ENCODE measurements at regions not wholly inside any gene's neighbourhood (a gene's known extent, or its start where the extent isn't known, plus 50 kb on each side); places are given as distances from the start of the nearest gene placed in this dataset.

GRCh38 chr9:106309925-106310324 lies 553.0 kb upstream of the ZNF462 start:
- TF ChIP-seq, protein P1, sequence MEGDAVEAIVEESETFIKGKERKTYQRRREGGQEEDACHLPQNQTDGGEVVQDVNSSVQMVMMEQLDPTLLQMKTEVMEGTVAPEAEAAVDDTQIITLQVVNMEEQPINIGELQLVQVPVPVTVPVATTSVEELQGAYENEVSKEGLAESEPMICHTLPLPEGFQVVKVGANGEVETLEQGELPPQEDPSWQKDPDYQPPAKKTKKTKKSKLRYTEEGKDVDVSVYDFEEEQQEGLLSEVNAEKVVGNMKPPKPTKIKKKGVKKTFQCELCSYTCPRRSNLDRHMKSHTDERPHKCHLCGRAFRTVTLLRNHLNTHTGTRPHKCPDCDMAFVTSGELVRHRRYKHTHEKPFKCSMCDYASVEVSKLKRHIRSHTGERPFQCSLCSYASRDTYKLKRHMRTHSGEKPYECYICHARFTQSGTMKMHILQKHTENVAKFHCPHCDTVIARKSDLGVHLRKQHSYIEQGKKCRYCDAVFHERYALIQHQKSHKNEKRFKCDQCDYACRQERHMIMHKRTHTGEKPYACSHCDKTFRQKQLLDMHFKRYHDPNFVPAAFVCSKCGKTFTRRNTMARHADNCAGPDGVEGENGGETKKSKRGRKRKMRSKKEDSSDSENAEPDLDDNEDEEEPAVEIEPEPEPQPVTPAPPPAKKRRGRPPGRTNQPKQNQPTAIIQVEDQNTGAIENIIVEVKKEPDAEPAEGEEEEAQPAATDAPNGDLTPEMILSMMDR (IDR thresholded peaks at IDR 0.05; ENCODE audit: low read depth, low read length, missing input control): no peak
- TF ChIP-seq, protein P2, sequence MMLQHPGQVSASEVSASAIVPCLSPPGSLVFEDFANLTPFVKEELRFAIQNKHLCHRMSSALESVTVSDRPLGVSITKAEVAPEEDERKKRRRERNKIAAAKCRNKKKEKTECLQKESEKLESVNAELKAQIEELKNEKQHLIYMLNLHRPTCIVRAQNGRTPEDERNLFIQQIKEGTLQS (IDR thresholded peaks at IDR 0.05): no peak
- TF ChIP-seq MAX (IDR thresholded peaks at IDR 0.05) (no peak), JUND (IDR thresholded peaks at IDR 0.05) (no peak), TAF1 (conservative IDR thresholded peaks at IDR 0.05) (no peak), SP1 (IDR thresholded peaks at IDR 0.05) (no peak), RAD21 (IDR thresholded peaks at IDR 0.05) (no peak), RXRA (IDR thresholded peaks at IDR 0.05) (no peak), YY1 (IDR thresholded peaks at IDR 0.05) (no peak)

Measured in liver (tissue), 3 donors.